ENCODE measurements at regions not wholly inside any gene's neighbourhood (a gene's known extent, or its start where the extent isn't known, plus 50 kb on each side); places are given as distances from the start of the nearest gene placed in this dataset.

- no peak for TF ChIP-seq CTCF (conservative IDR thresholded peaks at IDR 0.05; ENCODE audit: low read length)
- no peak for TF ChIP-seq EZH2phosphoT487 (IDR thresholded peaks at IDR 0.05; ENCODE audit: borderline replicate concordance)
These were observed 149.4 kb downstream of the DNAJB6 start for GRCh38 chr7:157486007-157486755.

All from Loucy (cell line).